ENCODE measurements at regions not wholly inside any gene's neighbourhood (a gene's known extent, or its start where the extent isn't known, plus 50 kb on each side); places are given as distances from the start of the nearest gene placed in this dataset.
"Not testable (repeated sequence)": the region's sequence is repeated elsewhere in the genome, so short reads cannot be mapped to it uniquely, and the experiment has no call there.

DNA sequence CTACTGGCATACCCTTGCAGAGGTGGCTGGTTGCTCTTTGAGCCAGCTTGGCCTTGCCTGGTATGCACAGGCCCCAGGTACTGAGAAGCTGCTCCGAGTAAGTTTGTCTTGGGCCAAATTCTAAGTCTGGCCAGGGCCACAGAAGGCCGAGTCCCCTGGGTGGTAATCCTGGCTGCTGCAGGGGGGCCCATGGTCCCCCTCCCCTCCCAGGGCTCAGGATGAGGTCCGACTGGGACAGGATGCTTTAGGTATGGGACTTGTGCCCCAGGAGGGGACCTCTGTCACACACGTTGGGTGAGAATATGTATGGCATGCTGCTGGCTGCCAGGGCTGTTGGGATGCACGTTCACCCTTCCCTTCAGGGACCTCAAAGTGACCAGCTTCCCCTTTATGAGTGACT is 1155.6 kb upstream of the TPTE start:
- TF ChIP-seq, protein P1, sequence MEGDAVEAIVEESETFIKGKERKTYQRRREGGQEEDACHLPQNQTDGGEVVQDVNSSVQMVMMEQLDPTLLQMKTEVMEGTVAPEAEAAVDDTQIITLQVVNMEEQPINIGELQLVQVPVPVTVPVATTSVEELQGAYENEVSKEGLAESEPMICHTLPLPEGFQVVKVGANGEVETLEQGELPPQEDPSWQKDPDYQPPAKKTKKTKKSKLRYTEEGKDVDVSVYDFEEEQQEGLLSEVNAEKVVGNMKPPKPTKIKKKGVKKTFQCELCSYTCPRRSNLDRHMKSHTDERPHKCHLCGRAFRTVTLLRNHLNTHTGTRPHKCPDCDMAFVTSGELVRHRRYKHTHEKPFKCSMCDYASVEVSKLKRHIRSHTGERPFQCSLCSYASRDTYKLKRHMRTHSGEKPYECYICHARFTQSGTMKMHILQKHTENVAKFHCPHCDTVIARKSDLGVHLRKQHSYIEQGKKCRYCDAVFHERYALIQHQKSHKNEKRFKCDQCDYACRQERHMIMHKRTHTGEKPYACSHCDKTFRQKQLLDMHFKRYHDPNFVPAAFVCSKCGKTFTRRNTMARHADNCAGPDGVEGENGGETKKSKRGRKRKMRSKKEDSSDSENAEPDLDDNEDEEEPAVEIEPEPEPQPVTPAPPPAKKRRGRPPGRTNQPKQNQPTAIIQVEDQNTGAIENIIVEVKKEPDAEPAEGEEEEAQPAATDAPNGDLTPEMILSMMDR (IDR thresholded peaks at IDR 0.05), result not testable (repeated sequence)
- TF ChIP-seq POLR2A (IDR thresholded peaks at IDR 0.05), result not testable (repeated sequence)
